HG03103 (cell line): ENCODE measurements at regions not wholly inside any gene's neighbourhood (a gene's known extent, or its start where the extent isn't known, plus 50 kb on each side); places are given as distances from the start of the nearest gene placed in this dataset.
"Not testable (repeated sequence)": the region's sequence is repeated elsewhere in the genome, so short reads cannot be mapped to it uniquely, and the experiment has no call there.

Source experiments
- ATAC-seq: cut with Tn5 transposase; IDR thresholded peaks from one replicate; pipeline ENCODE4 v1.9.1; 2021; ENCODE audit warnings: low read depth; ENCODE audit not compliant: unreplicated experiment

- ATAC-seq, result no peak
Observed at GRCh38 chr2:145007093-145007959, 487.4 kb upstream of the ZEB2 start.

- ATAC-seq, result no peak
Observed at GRCh38 chr2:145002624-145003023, 482.7 kb upstream of the ZEB2 start.

GRCh38 chr2:145000376-145000775, 480.5 kb upstream of the ZEB2 start:
- ATAC-seq, result no peak

GRCh38 chr2:144999936-145000335, 480.0 kb upstream of the ZEB2 start:
- ATAC-seq, result no peak

- no peak for ATAC-seq
Observed at GRCh38 chr2:144999071-144999875, 479.4 kb upstream of the ZEB2 start.

GRCh38 chr2:144998435-144998834, 478.5 kb upstream of the ZEB2 start:
- no peak for ATAC-seq

GRCh38 chr2:144996225-144996795, 476.4 kb upstream of the ZEB2 start:
- ATAC-seq, result no peak

GRCh38 chr2:144995482-144995881, 475.6 kb upstream of the ZEB2 start:
- no peak for ATAC-seq

- ATAC-seq, result no peak
Observed at GRCh38 chr2:144990661-144991060, 470.7 kb upstream of the ZEB2 start.

- no peak for ATAC-seq
Observed at GRCh38 chr2:144989579-144990270, 469.8 kb upstream of the ZEB2 start.

- ATAC-seq, result no peak
Observed at GRCh38 chr2:144988591-144988990, 468.7 kb upstream of the ZEB2 start.

GRCh38 chr2:144986691-144987090, 466.8 kb upstream of the ZEB2 start:
- no peak for ATAC-seq

- no peak for ATAC-seq
Observed at GRCh38 chr2:144984038-144984437, 464.1 kb upstream of the ZEB2 start.

- ATAC-seq, result no peak
Observed at GRCh38 chr2:144983107-144983506, 463.2 kb upstream of the ZEB2 start.

- ATAC-seq, result no peak
Observed at GRCh38 chr2:144982481-144982880, 462.6 kb upstream of the ZEB2 start.

- no peak for ATAC-seq
Observed at GRCh38 chr2:144975881-144976280, 456.0 kb upstream of the ZEB2 start.

GRCh38 chr2:144972676-144973075, 452.8 kb upstream of the ZEB2 start:
- no peak for ATAC-seq

- ATAC-seq, result no peak
Observed at GRCh38 chr2:144971786-144972335, 451.9 kb upstream of the ZEB2 start.

- ATAC-seq, result not testable (repeated sequence)
Observed at GRCh38 chr2:144970410-144970809, 450.5 kb upstream of the ZEB2 start.

- ATAC-seq, result not testable (repeated sequence)
Observed at GRCh38 chr2:144969564-144969963, 449.6 kb upstream of the ZEB2 start.
